DND-41 (cell line): ENCODE measurements at regions not wholly inside any gene's neighbourhood (a gene's known extent, or its start where the extent isn't known, plus 50 kb on each side); places are given as distances from the start of the nearest gene placed in this dataset.

Experiments
- CTCF ChIP-seq: IDR thresholded peaks from 2 replicates; pipeline ENCODE4 v1.5.1; 2012; ENCODE audit warnings: borderline replicate concordance, low read length, moderate library complexity, mild to moderate bottlenecking; ENCODE audit not compliant: poor library complexity, severe bottlenecking; ENCODE audit errors: extremely low read depth
- EZH2 ChIP-seq: IDR thresholded peaks from 3 replicates; pipeline ENCODE4 v1.6.1; 2012; ENCODE audit warnings: borderline replicate concordance, low read depth, mild to moderate bottlenecking, moderate library complexity, low read length, inconsistent platforms; ENCODE audit not compliant: severe bottlenecking

- TF ChIP-seq EZH2 (no peak), CTCF (no peak)
Observed at GRCh38 chr20:51334609-51335008, 207.9 kb downstream of the NFATC2 start.
